HEK293 (cell line): ENCODE measurements at regions not wholly inside any gene's neighbourhood (a gene's known extent, or its start where the extent isn't known, plus 50 kb on each side); places are given as distances from the start of the nearest gene placed in this dataset.

Experiments used
- CTCF ChIA-PET: fragments of 350-600 bp; formaldehyde crosslinking; extraction: SDS; loops from one replicate; lab custom pipeline; 2021; ENCODE audit warnings: antibody characterized with exemption; lab: Yijun Ruan, JAX
- POLR2A ChIA-PET: fragments of 300-600 bp; formaldehyde crosslinking; extraction: SDS; loops from one replicate; lab custom pipeline; 2020; ENCODE audit warnings: antibody characterized with exemption, inconsistent platforms; lab: Yijun Ruan, JAX
- H3K27ac ChIP-seq: fragments of 200-500 bp; sonication (Bioruptor generic); 2 replicates; pipeline ENCODE4 v1.5.1; 2014; ENCODE audit warnings: low read depth, low read length, control low read depth, inconsistent platforms; ENCODE audit errors: extremely low read depth
- H3K36me3 ChIP-seq, 2 experiments: fragments of 200-500 bp in 1 of 2; sonication (Bioruptor generic) in 1 of 2; 1 replicate in 1 of 2; 2 replicates in 1 of 2; pipeline ENCODE4 v1.5.1; 2014 to 2017; ENCODE audit warnings: inconsistent platforms in 2 of 2, low read length in 2 of 2; ENCODE audit not compliant: control insufficient read depth in 2 of 2, insufficient read depth in 1 of 2
- H3K4me1 ChIP-seq: fragments of 200-500 bp; sonication (Bioruptor generic); 2 replicates; pipeline ENCODE4 v1.5.1; 2014; ENCODE audit warnings: mild to moderate bottlenecking, low read length, inconsistent platforms; ENCODE audit not compliant: control insufficient read depth, insufficient read depth
- H3K4me3 ChIP-seq: 2 replicates; pipeline ENCODE4 v1.5.1; 2011; ENCODE audit warnings: low read depth, mild to moderate bottlenecking, control low read depth, low read length, moderate library complexity
- H3K9me3 ChIP-seq: fragments of 200-500 bp; sonication (Bioruptor generic); 2 replicates; pipeline ENCODE4 v1.5.1; 2014; ENCODE audit warnings: low read depth, low read length, inconsistent platforms; ENCODE audit not compliant: control insufficient read depth, insufficient read depth
- BCL11A ChIP-seq: fragments of 450-650 bp; formaldehyde crosslinking; IDR thresholded peaks from 2 replicates; pipeline ENCODE4 v1.5.1; 2016; ENCODE audit warnings: low read depth, missing biosample characterization, missing genetic modification characterization
- EGR2 ChIP-seq: fragments of 450-650 bp; formaldehyde crosslinking; IDR thresholded peaks from 2 replicates; pipeline ENCODE4 v1.5.1; 2016; ENCODE audit warnings: low read depth, missing biosample characterization, missing genetic modification characterization
- KLF8 ChIP-seq: fragments of 450-650 bp; formaldehyde crosslinking; IDR thresholded peaks from 2 replicates; pipeline ENCODE4 v1.5.1; 2016; ENCODE audit warnings: missing biosample characterization, missing genetic modification characterization
- OSR2 ChIP-seq: fragments of 450-650 bp; formaldehyde crosslinking; IDR thresholded peaks from 2 replicates; pipeline ENCODE4 v1.5.1; 2016; ENCODE audit warnings: missing biosample characterization, missing genetic modification characterization
- OVOL3 ChIP-seq: fragments of 450-650 bp; formaldehyde crosslinking; IDR thresholded peaks from 2 replicates; pipeline ENCODE4 v1.5.1; 2016; ENCODE audit warnings: missing biosample characterization, missing genetic modification characterization
- YY1 ChIP-seq: fragments of 450-650 bp; formaldehyde crosslinking; IDR thresholded peaks from 2 replicates; pipeline ENCODE4 v1.5.1; 2018; ENCODE audit warnings: missing biosample characterization, missing genetic modification characterization
- ZBTB17 ChIP-seq: fragments of 450-650 bp; formaldehyde crosslinking; IDR thresholded peaks from 2 replicates; pipeline ENCODE4 v1.5.1; 2016; ENCODE audit warnings: missing biosample characterization, missing genetic modification characterization
- ZBTB48 ChIP-seq: fragments of 450-650 bp; formaldehyde crosslinking; IDR thresholded peaks from 2 replicates; pipeline ENCODE4 v1.5.1; 2016; ENCODE audit warnings: missing biosample characterization, missing genetic modification characterization
- ZNF133 ChIP-seq: fragments of 450-650 bp; formaldehyde crosslinking; IDR thresholded peaks from 2 replicates; pipeline ENCODE4 v1.5.1; 2016; ENCODE audit warnings: missing biosample characterization, missing genetic modification characterization
- ZNF266 ChIP-seq: fragments of 450-650 bp; formaldehyde crosslinking; IDR thresholded peaks from 2 replicates; pipeline ENCODE4 v1.5.1; 2016; ENCODE audit warnings: missing biosample characterization, missing genetic modification characterization, low read depth
- ZNF529 ChIP-seq: fragments of 450-650 bp; formaldehyde crosslinking; IDR thresholded peaks from 2 replicates; pipeline ENCODE4 v1.5.1; 2017; ENCODE audit warnings: missing genetic modification characterization, missing biosample characterization; ENCODE audit not compliant: insufficient replicate concordance
- TF ChIP-seq, protein P1 (sequence below): fragments of 450-650 bp; formaldehyde crosslinking; IDR thresholded peaks from 2 replicates; pipeline ENCODE4 v1.5.1; 2016; ENCODE audit warnings: missing biosample characterization, missing genetic modification characterization
- TF ChIP-seq, protein P2 (sequence below): fragments of 450-650 bp; formaldehyde crosslinking; IDR thresholded peaks from 2 replicates; pipeline ENCODE4 v1.5.1; 2016; ENCODE audit warnings: missing biosample characterization, missing genetic modification characterization
- TF ChIP-seq, protein P3 (sequence below): fragments of 450-650 bp; formaldehyde crosslinking; IDR thresholded peaks from 2 replicates; pipeline ENCODE4 v1.5.1; 2016; ENCODE audit warnings: missing biosample characterization, missing genetic modification characterization

DNA sequence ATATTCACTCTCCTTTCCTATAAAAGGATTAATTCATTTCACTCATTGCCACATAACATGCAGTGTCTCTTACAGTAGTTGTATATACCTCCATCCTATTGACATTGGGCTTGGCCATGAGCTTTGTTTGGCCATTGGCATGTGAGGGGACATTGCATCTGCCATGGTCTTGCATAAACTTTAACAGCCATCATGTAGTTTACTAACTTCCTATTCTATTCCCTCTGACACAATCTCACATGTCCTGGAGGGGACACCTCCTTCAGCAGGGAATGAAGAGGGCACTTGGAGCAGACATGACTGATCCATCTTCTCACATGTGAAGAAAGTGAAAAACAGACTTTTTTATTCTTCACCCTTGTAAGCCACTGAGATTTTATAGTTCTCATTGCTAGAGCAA is 115.5 kb upstream of the MARCKS start:
- Histone ChIP-seq H3K36me3 (no peaks in the 10 kb centered on the region), H3K27ac (no peak overlapping the region), H3K4me1 (no peaks in the 10 kb centered on the region), H3K4me3 (no peak overlapping the region), H3K9me3 (no peaks in the 10 kb centered on the region)
- POLR2A ChIA-PET: no interaction called here
- TF ChIP-seq ZNF266 (tag by site-specific recombination): no peak
- no peak for TF ChIP-seq ZNF133 (tag by site-specific recombination)
- no peak for TF ChIP-seq ZBTB48
- TF ChIP-seq YY1 (tag by site-specific recombination): no peak
- TF ChIP-seq, protein P1, sequence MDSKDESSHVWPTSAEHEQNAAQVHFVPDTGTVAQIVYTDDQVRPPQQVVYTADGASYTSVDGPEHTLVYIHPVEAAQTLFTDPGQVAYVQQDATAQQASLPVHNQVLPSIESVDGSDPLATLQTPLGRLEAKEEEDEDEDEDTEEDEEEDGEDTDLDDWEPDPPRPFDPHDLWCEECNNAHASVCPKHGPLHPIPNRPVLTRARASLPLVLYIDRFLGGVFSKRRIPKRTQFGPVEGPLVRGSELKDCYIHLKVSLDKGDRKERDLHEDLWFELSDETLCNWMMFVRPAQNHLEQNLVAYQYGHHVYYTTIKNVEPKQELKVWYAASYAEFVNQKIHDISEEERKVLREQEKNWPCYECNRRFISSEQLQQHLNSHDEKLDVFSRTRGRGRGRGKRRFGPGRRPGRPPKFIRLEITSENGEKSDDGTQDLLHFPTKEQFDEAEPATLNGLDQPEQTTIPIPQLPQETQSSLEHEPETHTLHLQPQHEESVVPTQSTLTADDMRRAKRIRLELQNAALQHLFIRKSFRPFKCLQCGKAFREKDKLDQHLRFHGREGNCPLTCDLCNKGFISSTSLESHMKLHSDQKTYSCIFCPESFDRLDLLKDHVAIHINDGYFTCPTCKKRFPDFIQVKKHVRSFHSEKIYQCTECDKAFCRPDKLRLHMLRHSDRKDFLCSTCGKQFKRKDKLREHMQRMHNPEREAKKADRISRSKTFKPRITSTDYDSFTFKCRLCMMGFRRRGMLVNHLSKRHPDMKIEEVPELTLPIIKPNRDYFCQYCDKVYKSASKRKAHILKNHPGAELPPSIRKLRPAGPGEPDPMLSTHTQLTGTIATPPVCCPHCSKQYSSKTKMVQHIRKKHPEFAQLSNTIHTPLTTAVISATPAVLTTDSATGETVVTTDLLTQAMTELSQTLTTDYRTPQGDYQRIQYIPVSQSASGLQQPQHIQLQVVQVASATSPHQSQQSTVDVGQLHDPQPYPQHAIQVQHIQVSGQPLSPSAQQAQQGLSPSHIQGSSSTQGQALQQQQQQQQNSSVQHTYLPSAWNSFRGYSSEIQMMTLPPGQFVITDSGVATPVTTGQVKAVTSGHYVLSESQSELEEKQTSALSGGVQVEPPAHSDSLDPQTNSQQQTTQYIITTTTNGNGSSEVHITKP: no peak
- TF ChIP-seq ZNF529: no peak
- TF ChIP-seq BCL11A (tag by site-specific recombination): no peak
- no peak for TF ChIP-seq KLF8 (tag by site-specific recombination)
- TF ChIP-seq, protein P2, sequence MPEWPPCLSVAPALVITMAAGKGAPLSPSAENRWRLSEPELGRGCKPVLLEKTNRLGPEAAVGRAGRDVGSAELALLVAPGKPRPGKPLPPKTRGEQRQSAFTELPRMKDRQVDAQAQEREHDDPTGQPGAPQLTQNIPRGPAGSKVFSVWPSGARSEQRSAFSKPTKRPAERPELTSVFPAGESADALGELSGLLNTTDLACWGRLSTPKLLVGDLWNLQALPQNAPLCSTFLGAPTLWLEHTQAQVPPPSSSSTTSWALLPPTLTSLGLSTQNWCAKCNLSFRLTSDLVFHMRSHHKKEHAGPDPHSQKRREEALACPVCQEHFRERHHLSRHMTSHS (tag by site-specific recombination): no peak
- CTCF ChIA-PET: interaction anchor here (0.5 to 0.6 kb wide), 5 partner anchors 40 to 1166 kb away, joined by 3 to 4 read pairs (median 3); no protein-coding TSS in a partner anchor

DNA sequence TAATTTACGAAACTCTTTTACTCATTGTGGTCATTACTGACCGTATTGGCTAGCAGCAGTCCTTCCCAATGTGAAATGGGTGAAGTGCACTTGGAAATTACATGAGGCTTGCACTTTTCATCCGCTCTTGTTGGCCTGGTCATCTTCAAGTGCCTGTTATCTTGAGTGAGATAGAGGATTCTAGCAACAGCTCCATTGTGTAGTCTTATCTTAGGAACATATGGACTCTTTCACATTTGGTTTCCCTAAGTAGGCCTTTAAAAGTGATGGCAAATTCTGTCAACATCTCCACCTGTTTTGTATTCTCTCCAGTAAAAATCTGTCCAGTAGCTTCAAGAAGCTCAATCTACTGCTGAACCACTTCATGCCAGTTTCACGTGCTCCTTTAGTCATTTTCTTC is 114.8 kb upstream of the MARCKS start:
- POLR2A ChIA-PET: no interaction called here

DNA sequence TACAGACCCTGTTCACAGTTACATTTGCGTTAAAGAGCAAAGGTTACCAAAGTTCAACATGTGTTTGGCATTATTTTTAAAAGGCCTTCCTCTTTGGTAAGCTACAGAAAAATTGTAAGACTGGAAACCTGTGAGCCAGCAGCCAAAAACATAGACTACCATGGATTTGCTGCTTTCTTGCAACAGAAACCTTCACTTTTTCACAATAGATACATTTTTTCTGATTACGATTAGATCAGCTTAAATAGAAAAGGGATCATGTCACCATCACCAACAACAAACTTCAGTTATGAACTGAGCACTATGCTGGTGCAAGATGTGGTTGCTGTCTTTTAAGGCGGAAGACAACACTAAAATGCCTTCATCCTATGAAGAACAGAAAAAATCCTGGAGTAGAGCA is 112.3 kb upstream of the MARCKS start:
- Histone ChIP-seq H3K4me1 (no peaks in the 10 kb centered on the region), H3K9me3 (no peaks in the 10 kb centered on the region), H3K4me3 (no peak overlapping the region), H3K27ac (no peak overlapping the region), H3K36me3 (no peaks in the 10 kb centered on the region)
- TF ChIP-seq, protein P3, sequence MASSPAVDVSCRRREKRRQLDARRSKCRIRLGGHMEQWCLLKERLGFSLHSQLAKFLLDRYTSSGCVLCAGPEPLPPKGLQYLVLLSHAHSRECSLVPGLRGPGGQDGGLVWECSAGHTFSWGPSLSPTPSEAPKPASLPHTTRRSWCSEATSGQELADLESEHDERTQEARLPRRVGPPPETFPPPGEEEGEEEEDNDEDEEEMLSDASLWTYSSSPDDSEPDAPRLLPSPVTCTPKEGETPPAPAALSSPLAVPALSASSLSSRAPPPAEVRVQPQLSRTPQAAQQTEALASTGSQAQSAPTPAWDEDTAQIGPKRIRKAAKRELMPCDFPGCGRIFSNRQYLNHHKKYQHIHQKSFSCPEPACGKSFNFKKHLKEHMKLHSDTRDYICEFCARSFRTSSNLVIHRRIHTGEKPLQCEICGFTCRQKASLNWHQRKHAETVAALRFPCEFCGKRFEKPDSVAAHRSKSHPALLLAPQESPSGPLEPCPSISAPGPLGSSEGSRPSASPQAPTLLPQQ (tag by site-specific recombination): no peak
- ChIA-PET CTCF (interaction anchor here (1.1 to 1.2 kb wide), 2 partner anchors 110 to 114 kb away, joined by 3 to 6 read pairs; no protein-coding TSS in a partner anchor), POLR2A (no interaction called here)

More for the DNA sequence above, 114.8 kb upstream of the MARCKS start:
- Histone ChIP-seq H3K4me3 (no peak overlapping the region), H3K4me1 (no peaks in the 10 kb centered on the region), H3K36me3 (no peaks in the 10 kb centered on the region), H3K9me3 (no peaks in the 10 kb centered on the region), H3K27ac (no peak overlapping the region)
- CTCF ChIA-PET: interaction anchor here (0.6 kb wide), 2 partner anchors 40 to 622 kb away, joined by 3 read pairs; no protein-coding TSS in a partner anchor
- TF ChIP-seq ZBTB17 (no peak), OSR2 (tag by site-specific recombination) (no peak), EGR2 (tag by site-specific recombination) (no peak), OVOL3 (tag by site-specific recombination) (no peak)
